Mesendoderm (in vitro differentiated cells): ENCODE measurements at regions not wholly inside any gene's neighbourhood (a gene's known extent, or its start where the extent isn't known, plus 50 kb on each side); places are given as distances from the start of the nearest gene placed in this dataset.
"Not testable (repeated sequence)": the region's sequence is repeated elsewhere in the genome, so short reads cannot be mapped to it uniquely, and the experiment has no call there.

Source experiments
- DNase-seq: peaks from one replicate; pipeline ENCODE4 v3.0.0; 2013
- H2AK5ac ChIP-seq: 2 replicates; pipeline ENCODE4 v1.6.1; 2013; ENCODE audit warnings: low read length, inconsistent platforms
- H2BK120ac ChIP-seq: 2 replicates; pipeline ENCODE4 v1.6.1; 2013; ENCODE audit warnings: low read depth, mild to moderate bottlenecking, low read length, moderate library complexity, mixed read lengths
- H2BK15ac ChIP-seq: replicated peaks from 2 replicates; pipeline ENCODE4 v1.6.1; 2013; ENCODE audit warnings: low read depth, mild to moderate bottlenecking, moderate library complexity
- H2BK5ac ChIP-seq: 2 replicates; pipeline ENCODE4 v1.6.1; 2013; ENCODE audit warnings: low read length, inconsistent platforms
- H3K18ac ChIP-seq: 2 replicates; pipeline ENCODE4 v1.6.1; 2013; ENCODE audit warnings: mild to moderate bottlenecking, low read length, mixed read lengths
- H3K23ac ChIP-seq: one replicate; pipeline ENCODE4 v1.6.1; 2013; ENCODE audit warnings: low read length
- H3K27ac ChIP-seq: 2 replicates; pipeline ENCODE4 v1.5.1; 2013; ENCODE audit warnings: low read depth, mild to moderate bottlenecking, inconsistent platforms, low read length, moderate library complexity
- H3K27me3 ChIP-seq: 2 replicates; pipeline ENCODE4 v1.6.1; 2013; ENCODE audit warnings: low read length, control low read depth, mild to moderate bottlenecking, inconsistent platforms; ENCODE audit not compliant: insufficient read depth, poor library complexity
- H3K36me3 ChIP-seq: 2 replicates; pipeline ENCODE4 v1.6.1; 2013; ENCODE audit warnings: low read length, inconsistent platforms; ENCODE audit not compliant: control insufficient read depth, insufficient read depth
- H3K4ac ChIP-seq: one replicate; pipeline ENCODE4 v1.6.1; 2013; ENCODE audit warnings: low read depth, mild to moderate bottlenecking, low read length, moderate library complexity
- H3K4me1 ChIP-seq: 2 replicates; pipeline ENCODE4 v1.6.1; 2013; ENCODE audit warnings: low read depth, low read length, inconsistent platforms; ENCODE audit not compliant: control insufficient read depth
- H3K4me2 ChIP-seq: 2 replicates; pipeline ENCODE4 v1.6.1; 2013; ENCODE audit warnings: low read length
- H3K4me3 ChIP-seq: 2 replicates; pipeline ENCODE4 v1.5.1; 2013; ENCODE audit warnings: mild to moderate bottlenecking, low read length
- H3K56ac ChIP-seq: one replicate; pipeline ENCODE4 v1.6.1; 2013; ENCODE audit warnings: low read length
- H3K79me1 ChIP-seq: 2 replicates; pipeline ENCODE4 v1.6.1; 2013; ENCODE audit warnings: low read length, inconsistent platforms
- H3K79me2 ChIP-seq: 2 replicates; pipeline ENCODE4 v1.6.1; 2013; ENCODE audit warnings: mild to moderate bottlenecking, low read length; ENCODE audit not compliant: control insufficient read depth, insufficient read depth
- H3K9ac ChIP-seq: 2 replicates; pipeline ENCODE4 v1.6.1; 2013; ENCODE audit warnings: low read length, inconsistent platforms
- H4K5ac ChIP-seq: one replicate; pipeline ENCODE4 v1.6.1; 2013; ENCODE audit warnings: low read length
- H4K8ac ChIP-seq: one replicate; pipeline ENCODE4 v1.6.1; 2013; ENCODE audit warnings: low read depth, mild to moderate bottlenecking, control low read depth, low read length, moderate library complexity
- WGBS: extraction: QIAGEN DNeasy Blood & Tissue Kit; methylation state at CpG from one replicate; pipeline ENCODE4 v1.1.7; 2013; ENCODE audit warnings: low lambda C conversion rate, missing lambda C conversion rate; ENCODE audit not compliant: insufficient coverage; ENCODE audit errors: extremely low coverage; 5-methylcytosine and 5-hydroxymethylcytosine counted together

GRCh38 chr22:23451452-23452230 lies 128.4 kb downstream of the IGLL1 start:
- H3K9ac ChIP-seq, H3K23ac ChIP-seq, H3K27me3 ChIP-seq, H2BK120ac ChIP-seq, H3K36me3 ChIP-seq, H3K56ac ChIP-seq, H3K4me3 ChIP-seq, H2BK15ac ChIP-seq, H3K27ac ChIP-seq, H3K4me1 ChIP-seq, H4K8ac ChIP-seq, H3K79me1 ChIP-seq, H3K18ac ChIP-seq, H3K4me2 ChIP-seq, H2AK5ac ChIP-seq, H3K4ac ChIP-seq, DNase-seq, H3K79me2 ChIP-seq, H4K5ac ChIP-seq, H2BK5ac ChIP-seq: not testable (repeated sequence)
- WGBS, result no CpG with 5 or more reads among the region's 30 CpGs

GRCh38 chr22:23450821-23451220 lies 129.3 kb downstream of the IGLL1 start:
- H3K79me1 ChIP-seq, H3K4me2 ChIP-seq, H3K4me1 ChIP-seq, H2BK15ac ChIP-seq, H2BK120ac ChIP-seq, H2BK5ac ChIP-seq, H3K23ac ChIP-seq, H3K9ac ChIP-seq, H4K5ac ChIP-seq, H3K27me3 ChIP-seq, H3K4me3 ChIP-seq, H3K4ac ChIP-seq, DNase-seq, H3K27ac ChIP-seq, H3K56ac ChIP-seq, H2AK5ac ChIP-seq, H3K36me3 ChIP-seq, H3K18ac ChIP-seq, H3K79me2 ChIP-seq, H4K8ac ChIP-seq: not testable (repeated sequence)
- no CpG with 5 or more reads among the region's 15 CpGs for WGBS

- no peak overlapping the region for H3K4me2 ChIP-seq
- no peaks in the 10 kb centered on the region for H3K79me1 ChIP-seq
- no peaks in the 10 kb centered on the region for H3K27me3 ChIP-seq
- H3K56ac ChIP-seq, result no peak overlapping the region
- no peak overlapping the region for H2BK120ac ChIP-seq
- no peak overlapping the region for H2AK5ac ChIP-seq
- no peak overlapping the region for H4K5ac ChIP-seq
- no peaks in the 10 kb centered on the region for H3K79me2 ChIP-seq
- H3K9ac ChIP-seq, result no peak overlapping the region
- no peak overlapping the region for H2BK5ac ChIP-seq
- no peak overlapping the region for H3K18ac ChIP-seq
- no peak overlapping the region for H3K27ac ChIP-seq
- H4K8ac ChIP-seq, result no peak overlapping the region
- no peaks in the 10 kb centered on the region for H3K4me1 ChIP-seq
- no peak overlapping the region for H3K4ac ChIP-seq
- DNase-seq, result no peak
- no peak overlapping the region for H3K4me3 ChIP-seq
- no peaks in the 10 kb centered on the region for H3K36me3 ChIP-seq
- no CpG with 5 or more reads among the region's 14 CpGs for WGBS
- H2BK15ac ChIP-seq, result no peak overlapping the region
- H3K23ac ChIP-seq, result no peak overlapping the region
Measured at GRCh38 chr22:23450434-23450795, 129.7 kb downstream of the IGLL1 start.

- H4K8ac ChIP-seq, H2BK15ac ChIP-seq, H3K4me2 ChIP-seq, H2AK5ac ChIP-seq, H3K36me3 ChIP-seq, H4K5ac ChIP-seq, H3K9ac ChIP-seq, H3K4me3 ChIP-seq, H3K79me2 ChIP-seq, H3K56ac ChIP-seq, H3K23ac ChIP-seq, H2BK120ac ChIP-seq, H2BK5ac ChIP-seq, H3K27ac ChIP-seq, H3K4ac ChIP-seq, H3K4me1 ChIP-seq, H3K18ac ChIP-seq, H3K79me1 ChIP-seq, DNase-seq, H3K27me3 ChIP-seq: not testable (repeated sequence)
- WGBS, result no CpG with 5 or more reads among the region's 28 CpGs
Measured at GRCh38 chr22:23449748-23450433, 130.2 kb downstream of the IGLL1 start.

GRCh38 chr22:23448499-23449288 lies 131.4 kb downstream of the IGLL1 start:
- not testable (repeated sequence) for H3K4me2 ChIP-seq, H2BK120ac ChIP-seq, H2AK5ac ChIP-seq, H2BK5ac ChIP-seq, H3K18ac ChIP-seq, H4K5ac ChIP-seq, H3K79me2 ChIP-seq, H3K4me1 ChIP-seq, H3K23ac ChIP-seq, H3K56ac ChIP-seq, H2BK15ac ChIP-seq, H3K27me3 ChIP-seq, H3K36me3 ChIP-seq, H4K8ac ChIP-seq, H3K27ac ChIP-seq, DNase-seq, H3K4ac ChIP-seq, H3K79me1 ChIP-seq, H3K9ac ChIP-seq, H3K4me3 ChIP-seq
- WGBS, result no CpG with 5 or more reads among the region's 31 CpGs
